ENCODE measurements at regions not wholly inside any gene's neighbourhood (a gene's known extent, or its start where the extent isn't known, plus 50 kb on each side); places are given as distances from the start of the nearest gene placed in this dataset.

DNA sequence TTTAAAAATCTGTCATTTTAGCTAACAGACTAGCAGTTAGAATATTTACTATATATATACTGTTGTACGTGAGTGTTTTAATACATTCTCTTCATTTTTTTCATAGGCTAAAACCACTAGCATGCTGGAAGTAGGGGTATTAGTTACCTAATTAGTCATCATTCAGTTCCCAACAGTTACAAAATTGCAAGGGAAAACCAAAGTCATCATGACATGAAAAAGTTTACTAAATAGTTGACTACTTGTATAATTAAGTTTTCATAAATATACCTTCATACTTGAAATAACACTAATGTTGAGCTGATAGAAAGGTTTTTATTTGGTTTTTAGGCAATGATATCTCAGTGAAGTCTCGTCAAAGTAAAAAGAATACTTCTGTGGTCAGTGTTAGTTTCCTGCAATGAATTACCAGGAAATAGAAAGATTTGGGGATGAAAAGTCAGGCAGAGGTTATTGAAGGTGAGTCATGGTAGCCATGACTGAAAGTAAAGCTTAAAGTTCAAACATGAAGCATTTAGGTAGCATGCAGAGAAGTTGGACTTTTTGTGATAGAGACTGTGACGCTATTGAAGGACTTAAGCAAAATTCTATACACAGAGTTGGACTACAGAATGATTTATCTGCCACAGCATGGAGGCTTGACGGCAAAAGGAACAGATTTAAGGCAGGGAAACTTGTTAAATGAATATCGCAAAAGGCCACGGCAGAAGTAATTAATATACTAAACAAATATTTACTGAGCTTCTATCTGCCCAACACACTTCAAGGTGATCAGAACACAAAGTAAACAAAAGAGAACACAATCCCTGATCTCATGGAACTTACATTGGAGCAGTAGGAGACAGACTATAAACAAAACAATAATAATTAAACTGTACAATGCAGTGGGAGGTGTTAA lies 828.1 kb upstream of the FAT3 start:
- no peak overlapping the region for H3K27ac ChIP-seq (ENCODE audit: low read length)
- DNase-seq (ENCODE audit: low read depth, low spot score) (no peak), ATAC-seq (no peak)
- H3K36me3 ChIP-seq (ENCODE audit: control insufficient read depth, insufficient read depth, low read length) = no peaks in the 10 kb centered on the region
- H3K4me3 ChIP-seq (ENCODE audit: low read depth in 2 of 2, low read length in 2 of 2) = no peak overlapping the region
- no peaks in the 10 kb centered on the region for H3K4me1 ChIP-seq (ENCODE audit: control insufficient read depth, insufficient read depth, low read length)
- no TSS peak for BruUV-seq (replicated peaks)
- intact Hi-C loops (cut with micrococcal nuclease; ENCODE audit: unreplicated experiment) = no loop called here
- in situ Hi-C loops (cut with HindIII; ENCODE audit: low pct_unique_long_range_greater_than_20kb, low sequenced_read_pairs) = no loop called here
- no peak for TF ChIP-seq TCF7L2 (IDR thresholded peaks at IDR 0.05; ENCODE audit: low read depth, low read length)
- TF ChIP-seq, protein P1, sequence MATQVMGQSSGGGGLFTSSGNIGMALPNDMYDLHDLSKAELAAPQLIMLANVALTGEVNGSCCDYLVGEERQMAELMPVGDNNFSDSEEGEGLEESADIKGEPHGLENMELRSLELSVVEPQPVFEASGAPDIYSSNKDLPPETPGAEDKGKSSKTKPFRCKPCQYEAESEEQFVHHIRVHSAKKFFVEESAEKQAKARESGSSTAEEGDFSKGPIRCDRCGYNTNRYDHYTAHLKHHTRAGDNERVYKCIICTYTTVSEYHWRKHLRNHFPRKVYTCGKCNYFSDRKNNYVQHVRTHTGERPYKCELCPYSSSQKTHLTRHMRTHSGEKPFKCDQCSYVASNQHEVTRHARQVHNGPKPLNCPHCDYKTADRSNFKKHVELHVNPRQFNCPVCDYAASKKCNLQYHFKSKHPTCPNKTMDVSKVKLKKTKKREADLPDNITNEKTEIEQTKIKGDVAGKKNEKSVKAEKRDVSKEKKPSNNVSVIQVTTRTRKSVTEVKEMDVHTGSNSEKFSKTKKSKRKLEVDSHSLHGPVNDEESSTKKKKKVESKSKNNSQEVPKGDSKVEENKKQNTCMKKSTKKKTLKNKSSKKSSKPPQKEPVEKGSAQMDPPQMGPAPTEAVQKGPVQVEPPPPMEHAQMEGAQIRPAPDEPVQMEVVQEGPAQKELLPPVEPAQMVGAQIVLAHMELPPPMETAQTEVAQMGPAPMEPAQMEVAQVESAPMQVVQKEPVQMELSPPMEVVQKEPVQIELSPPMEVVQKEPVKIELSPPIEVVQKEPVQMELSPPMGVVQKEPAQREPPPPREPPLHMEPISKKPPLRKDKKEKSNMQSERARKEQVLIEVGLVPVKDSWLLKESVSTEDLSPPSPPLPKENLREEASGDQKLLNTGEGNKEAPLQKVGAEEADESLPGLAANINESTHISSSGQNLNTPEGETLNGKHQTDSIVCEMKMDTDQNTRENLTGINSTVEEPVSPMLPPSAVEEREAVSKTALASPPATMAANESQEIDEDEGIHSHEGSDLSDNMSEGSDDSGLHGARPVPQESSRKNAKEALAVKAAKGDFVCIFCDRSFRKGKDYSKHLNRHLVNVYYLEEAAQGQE (IDR thresholded peaks at IDR 0.05; ENCODE audit: insufficient read depth in 1 of 2, low read depth in 2 of 2, low read length in 1 of 2) = no peak
- TF ChIP-seq POLR2AphosphoS5 (IDR thresholded peaks at IDR 0.05; ENCODE audit: low read depth, low read length) = no peak
- TF ChIP-seq SIN3A (IDR thresholded peaks at IDR 0.05; ENCODE audit: borderline replicate concordance, insufficient read depth, low read depth, low read length) = no peak
- TF ChIP-seq, protein P2, sequence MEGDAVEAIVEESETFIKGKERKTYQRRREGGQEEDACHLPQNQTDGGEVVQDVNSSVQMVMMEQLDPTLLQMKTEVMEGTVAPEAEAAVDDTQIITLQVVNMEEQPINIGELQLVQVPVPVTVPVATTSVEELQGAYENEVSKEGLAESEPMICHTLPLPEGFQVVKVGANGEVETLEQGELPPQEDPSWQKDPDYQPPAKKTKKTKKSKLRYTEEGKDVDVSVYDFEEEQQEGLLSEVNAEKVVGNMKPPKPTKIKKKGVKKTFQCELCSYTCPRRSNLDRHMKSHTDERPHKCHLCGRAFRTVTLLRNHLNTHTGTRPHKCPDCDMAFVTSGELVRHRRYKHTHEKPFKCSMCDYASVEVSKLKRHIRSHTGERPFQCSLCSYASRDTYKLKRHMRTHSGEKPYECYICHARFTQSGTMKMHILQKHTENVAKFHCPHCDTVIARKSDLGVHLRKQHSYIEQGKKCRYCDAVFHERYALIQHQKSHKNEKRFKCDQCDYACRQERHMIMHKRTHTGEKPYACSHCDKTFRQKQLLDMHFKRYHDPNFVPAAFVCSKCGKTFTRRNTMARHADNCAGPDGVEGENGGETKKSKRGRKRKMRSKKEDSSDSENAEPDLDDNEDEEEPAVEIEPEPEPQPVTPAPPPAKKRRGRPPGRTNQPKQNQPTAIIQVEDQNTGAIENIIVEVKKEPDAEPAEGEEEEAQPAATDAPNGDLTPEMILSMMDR (IDR thresholded peaks at IDR 0.05) = no peak
- ChIA-PET POLR2A (no interaction called here), CTCF (no interaction called here)
- no peaks in the 10 kb centered on the region for H3K27me3 ChIP-seq (ENCODE audit: control insufficient read depth, insufficient read depth, low read length)
- no peaks in the 10 kb centered on the region for H3K9me3 ChIP-seq (ENCODE audit: control insufficient read depth, insufficient read depth, low read depth, low read length)

DNA sequence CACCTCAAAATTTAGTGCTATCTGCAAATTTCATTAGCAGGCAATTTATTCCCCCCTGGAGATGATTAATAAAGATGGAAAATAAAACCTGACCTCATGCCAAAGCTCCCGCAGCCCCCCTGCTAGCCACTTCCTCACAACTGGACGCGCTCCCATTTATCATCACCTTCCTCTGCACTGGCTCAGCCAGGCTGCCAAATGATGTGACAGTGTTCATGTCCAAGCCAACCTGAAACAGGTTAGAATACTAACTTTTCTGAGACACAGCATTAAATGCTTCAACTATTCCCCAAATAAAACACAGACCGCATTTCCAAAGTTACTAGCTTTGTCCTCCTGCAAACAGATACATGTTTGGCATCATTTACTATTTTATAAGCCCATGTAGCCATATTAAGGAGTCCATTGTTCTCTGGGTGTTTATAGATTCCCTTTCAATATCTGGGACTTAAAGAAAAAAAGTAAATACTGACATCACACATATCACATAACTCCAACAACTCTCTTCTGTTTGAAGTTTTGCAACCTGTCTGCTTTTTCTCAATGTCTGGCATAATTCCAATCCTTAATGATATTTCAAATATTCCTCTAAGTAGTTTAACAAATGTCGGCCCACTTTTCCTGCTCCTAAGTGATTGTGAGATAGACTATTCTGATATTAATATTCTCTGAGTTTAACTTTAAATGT lies 829.7 kb upstream of the FAT3 start:
- no peak overlapping the region for H3K4me3 ChIP-seq (ENCODE audit: low read depth in 2 of 2, low read length in 2 of 2)
- no peak for ATAC-seq
- ChIA-PET CTCF (no interaction called here), POLR2A (no interaction called here)
- no peak for DNase-seq (ENCODE audit: low read depth, low spot score)
- H3K27ac ChIP-seq (ENCODE audit: low read length) = no peak overlapping the region
- no TSS peak for BruUV-seq (replicated peaks)
- TF ChIP-seq, protein P2 (IDR thresholded peaks at IDR 0.05) = no peak
- TF ChIP-seq SIN3A (IDR thresholded peaks at IDR 0.05; ENCODE audit: borderline replicate concordance, insufficient read depth, low read depth, low read length) = no peak
- TF ChIP-seq TCF7L2 (IDR thresholded peaks at IDR 0.05; ENCODE audit: low read depth, low read length) = no peak
- TF ChIP-seq, protein P1 (IDR thresholded peaks at IDR 0.05; ENCODE audit: insufficient read depth in 1 of 2, low read depth in 2 of 2, low read length in 1 of 2) = no peak
- no peak for TF ChIP-seq POLR2AphosphoS5 (IDR thresholded peaks at IDR 0.05; ENCODE audit: low read depth, low read length)
- in situ Hi-C loops (cut with HindIII; ENCODE audit: low pct_unique_long_range_greater_than_20kb, low sequenced_read_pairs) (no loop called here), intact Hi-C loops (cut with micrococcal nuclease; ENCODE audit: unreplicated experiment) (no loop called here)
- H3K36me3 ChIP-seq (ENCODE audit: control insufficient read depth, insufficient read depth, low read length) = no peaks in the 10 kb centered on the region
- no peaks in the 10 kb centered on the region for H3K9me3 ChIP-seq (ENCODE audit: control insufficient read depth, insufficient read depth, low read depth, low read length)
- no peaks in the 10 kb centered on the region for H3K4me1 ChIP-seq (ENCODE audit: control insufficient read depth, insufficient read depth, low read length)
- H3K27me3 ChIP-seq (ENCODE audit: control insufficient read depth, insufficient read depth, low read length) = no peaks in the 10 kb centered on the region
